Left ventricle myocardium inferior (tissue), 1 donor: ENCODE measurements at regions not wholly inside any gene's neighbourhood (a gene's known extent, or its start where the extent isn't known, plus 50 kb on each side); places are given as distances from the start of the nearest gene placed in this dataset.

Source experiments
- DNase-seq: peaks from one replicate; pipeline ENCODE4 v3.0.0-alpha.2; 2020
- H3K27ac ChIP-seq: fragments of 200-600 bp; replicated peaks from 2 replicates; pipeline ENCODE4 v1.8.0; 2021
- H3K27me3 ChIP-seq: fragments of 200-600 bp; 2 replicates; pipeline ENCODE4 v1.8.0; 2021; ENCODE audit warnings: low read depth
- H3K36me3 ChIP-seq: fragments of 200-600 bp; 2 replicates; pipeline ENCODE4 v1.8.0; 2021
- H3K4me1 ChIP-seq: fragments of 200-600 bp; 2 replicates; pipeline ENCODE4 v1.8.0; 2021
- H3K4me3 ChIP-seq: fragments of 200-600 bp; 2 replicates; pipeline ENCODE4 v1.8.0; 2021; ENCODE audit warnings: mild to moderate bottlenecking, moderate library complexity
- H3K9me3 ChIP-seq: fragments of 200-600 bp; replicated peaks from 2 replicates; pipeline ENCODE4 v1.8.0; 2021
- intact Hi-C: fragments of 100-400 bp; cut with micrococcal nuclease; formaldehyde crosslinking; loops from one replicate; pipeline ENCODE4 v1.11.0; 2022
- TF ChIP-seq, protein P1 (sequence below): fragments of 200-600 bp; IDR thresholded peaks from 2 replicates; pipeline ENCODE4 v1.8.0; 2021; ENCODE audit warnings: antibody characterized with exemption, mild to moderate bottlenecking, borderline replicate concordance
- donor health status: DM: no; HTN: yes; CAD: no; lungs with severe emphysema.

DNA sequence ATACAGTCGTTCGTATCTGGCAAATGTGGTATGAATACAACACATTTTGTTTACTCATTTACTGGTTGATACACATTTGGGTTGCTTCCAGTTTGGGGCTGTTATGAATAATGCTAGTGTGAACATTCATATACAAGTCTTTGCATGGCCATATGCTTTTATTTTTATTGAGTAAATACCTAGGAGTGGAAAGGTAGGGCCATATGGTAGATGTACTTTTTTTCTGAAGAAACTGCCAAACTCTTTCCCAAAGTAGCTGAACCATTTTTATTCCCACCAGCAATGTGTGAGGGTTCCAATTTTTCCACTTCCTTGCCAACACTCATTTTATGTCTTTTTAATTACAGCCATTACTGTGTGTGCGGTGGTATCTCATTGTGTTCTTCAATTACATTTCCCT, 496.2 kb upstream of the NRXN1 start:
- DNase-seq = no peak
- Histone ChIP-seq H3K9me3 (peaks cover 33% of the 10 kb centered on the region), H3K4me3 (no peak overlapping the region), H3K4me1 (no peaks in the 10 kb centered on the region), H3K27me3 (no peaks in the 10 kb centered on the region), H3K27ac (no peak overlapping the region), H3K36me3 (no peaks in the 10 kb centered on the region)
- intact Hi-C loops = no loop called here
- TF ChIP-seq, protein P1, sequence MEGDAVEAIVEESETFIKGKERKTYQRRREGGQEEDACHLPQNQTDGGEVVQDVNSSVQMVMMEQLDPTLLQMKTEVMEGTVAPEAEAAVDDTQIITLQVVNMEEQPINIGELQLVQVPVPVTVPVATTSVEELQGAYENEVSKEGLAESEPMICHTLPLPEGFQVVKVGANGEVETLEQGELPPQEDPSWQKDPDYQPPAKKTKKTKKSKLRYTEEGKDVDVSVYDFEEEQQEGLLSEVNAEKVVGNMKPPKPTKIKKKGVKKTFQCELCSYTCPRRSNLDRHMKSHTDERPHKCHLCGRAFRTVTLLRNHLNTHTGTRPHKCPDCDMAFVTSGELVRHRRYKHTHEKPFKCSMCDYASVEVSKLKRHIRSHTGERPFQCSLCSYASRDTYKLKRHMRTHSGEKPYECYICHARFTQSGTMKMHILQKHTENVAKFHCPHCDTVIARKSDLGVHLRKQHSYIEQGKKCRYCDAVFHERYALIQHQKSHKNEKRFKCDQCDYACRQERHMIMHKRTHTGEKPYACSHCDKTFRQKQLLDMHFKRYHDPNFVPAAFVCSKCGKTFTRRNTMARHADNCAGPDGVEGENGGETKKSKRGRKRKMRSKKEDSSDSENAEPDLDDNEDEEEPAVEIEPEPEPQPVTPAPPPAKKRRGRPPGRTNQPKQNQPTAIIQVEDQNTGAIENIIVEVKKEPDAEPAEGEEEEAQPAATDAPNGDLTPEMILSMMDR = no peak

DNA sequence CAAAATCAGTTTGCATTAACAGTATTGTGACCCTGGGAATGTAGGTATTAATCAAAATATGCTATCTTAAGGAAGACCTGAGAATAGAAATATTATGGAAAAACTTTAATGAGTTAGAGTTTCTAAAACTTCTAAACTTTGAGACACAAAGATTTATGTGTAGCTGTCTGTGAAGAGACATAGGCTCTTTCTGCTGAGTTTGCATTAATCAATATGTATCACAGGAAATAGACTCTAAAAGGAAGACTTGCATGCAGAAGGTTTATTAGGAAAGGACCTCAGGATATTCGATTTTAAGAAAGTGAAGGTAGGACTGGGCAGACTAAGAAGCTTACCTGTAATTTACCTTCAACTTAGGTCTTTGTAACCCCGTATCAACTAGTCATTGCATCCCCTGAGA, 494.8 kb upstream of the NRXN1 start:
- Histone ChIP-seq H3K36me3 (no peaks in the 10 kb centered on the region), H3K27me3 (no peaks in the 10 kb centered on the region), H3K4me3 (no peak overlapping the region), H3K27ac (no peak overlapping the region), H3K9me3 (peaks cover 19% of the 10 kb centered on the region), H3K4me1 (no peaks in the 10 kb centered on the region)
- intact Hi-C loops = no loop called here
- TF ChIP-seq, protein P1 = no peak
- DNase-seq = no peak

DNA sequence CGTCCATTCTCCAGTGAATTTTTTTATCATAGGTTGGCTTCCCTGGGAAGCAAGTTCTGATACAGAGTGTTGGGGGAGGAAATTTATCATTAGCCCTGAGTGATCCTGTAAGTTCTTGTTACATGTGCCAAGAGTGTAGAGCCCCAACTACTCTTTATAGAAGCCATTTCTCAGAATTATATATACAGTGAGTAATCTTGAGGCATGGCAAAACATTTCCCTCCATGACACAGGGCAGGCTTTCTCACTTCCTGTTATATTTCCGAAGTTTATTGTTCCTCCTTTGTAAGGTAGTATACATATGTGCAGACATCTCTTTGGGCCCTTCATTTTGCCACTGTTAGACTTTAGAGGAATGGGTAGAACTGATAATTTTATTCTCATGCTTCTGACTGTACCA, 484.7 kb upstream of the NRXN1 start:
- H3K4me1 ChIP-seq = no peaks in the 10 kb centered on the region
- intact Hi-C loops = no loop called here
- DNase-seq = no peak
- H3K27me3 ChIP-seq = no peaks in the 10 kb centered on the region
- H3K9me3 ChIP-seq = no peaks in the 10 kb centered on the region
- H3K36me3 ChIP-seq = no peaks in the 10 kb centered on the region
- no peak overlapping the region for H3K4me3 ChIP-seq
- TF ChIP-seq, protein P1 = no peak
- H3K27ac ChIP-seq = no peak overlapping the region

DNA sequence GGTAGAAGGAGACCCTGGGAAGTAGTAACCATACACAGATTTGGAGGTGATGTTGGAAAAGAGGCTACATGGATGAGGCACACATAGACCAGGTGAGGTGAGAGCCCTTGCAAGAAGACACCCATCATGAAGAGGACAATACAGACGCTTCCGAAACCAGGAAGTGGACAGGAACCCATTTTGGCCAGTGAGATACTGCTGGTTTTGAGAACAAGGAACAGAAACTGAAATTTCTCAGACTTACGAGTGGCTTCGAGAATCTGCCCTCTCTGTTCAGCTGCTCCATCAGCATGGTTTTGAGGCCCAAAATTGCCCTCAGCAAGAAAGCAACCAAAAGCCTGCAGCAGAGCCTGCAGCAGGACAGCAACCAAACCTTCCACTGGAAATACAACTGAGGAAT, 479.1 kb upstream of the NRXN1 start:
- TF ChIP-seq, protein P1 = no peak
- Histone ChIP-seq H3K4me3 (no peak overlapping the region), H3K27ac (no peak overlapping the region), H3K4me1 (no peaks in the 10 kb centered on the region), H3K36me3 (no peaks in the 10 kb centered on the region), H3K9me3 (peaks cover under 1% of the 10 kb centered on the region), H3K27me3 (no peaks in the 10 kb centered on the region)
- intact Hi-C loops = no loop called here
- no peak for DNase-seq

DNA sequence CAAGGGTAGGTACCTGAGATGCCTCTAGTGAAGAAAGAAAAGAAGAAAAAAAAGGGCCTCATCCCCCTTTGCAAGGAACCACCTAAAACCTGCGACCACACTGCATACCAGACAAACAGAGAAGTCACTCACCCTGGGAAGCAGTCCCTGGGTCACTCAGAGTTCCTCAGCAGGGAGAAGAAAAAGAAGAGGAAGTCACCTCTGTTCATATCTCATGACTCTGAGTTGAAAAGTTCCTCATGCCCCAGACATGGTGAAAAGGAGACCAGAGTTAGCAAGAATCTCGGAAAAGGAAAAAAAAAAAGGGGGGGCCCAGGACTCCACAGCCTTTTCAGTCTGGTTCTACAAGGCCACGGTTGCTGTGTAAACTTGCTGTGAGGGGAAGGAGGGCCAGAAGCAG, 478.4 kb upstream of the NRXN1 start:
- Histone ChIP-seq H3K27me3 (no peaks in the 10 kb centered on the region), H3K4me1 (no peaks in the 10 kb centered on the region), H3K9me3 (peaks cover 7% of the 10 kb centered on the region), H3K36me3 (no peaks in the 10 kb centered on the region), H3K27ac (no peak overlapping the region), H3K4me3 (no peak overlapping the region)
- no peak for DNase-seq
- intact Hi-C loops = no loop called here
- TF ChIP-seq, protein P1 = no peak

DNA sequence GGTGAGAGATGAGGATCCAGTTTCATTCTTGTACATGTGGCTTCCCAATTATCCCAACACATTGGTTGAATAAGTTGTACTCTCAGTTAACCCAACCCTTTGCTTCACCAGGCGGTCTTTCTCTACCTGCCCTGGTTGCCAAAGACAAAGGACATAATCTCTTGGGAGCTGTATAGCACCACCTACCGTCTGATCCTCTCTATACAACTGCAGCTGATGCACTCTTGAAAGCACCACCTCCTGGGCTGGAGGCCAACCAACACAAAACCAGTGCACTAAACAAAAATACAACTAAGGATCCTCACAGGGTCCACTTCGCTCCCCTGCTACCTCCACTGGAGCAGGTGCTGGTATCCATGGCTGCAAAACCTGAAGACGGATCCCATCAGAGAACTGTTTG, 473.6 kb upstream of the NRXN1 start:
- Histone ChIP-seq H3K4me3 (no peak overlapping the region), H3K27me3 (no peaks in the 10 kb centered on the region), H3K9me3 (peaks cover 21% of the 10 kb centered on the region), H3K4me1 (no peaks in the 10 kb centered on the region), H3K36me3 (no peaks in the 10 kb centered on the region), H3K27ac (no peak overlapping the region)
- intact Hi-C loops = no loop called here
- TF ChIP-seq, protein P1 = no peak
- DNase-seq = no peak
